Vagina (tissue), 2 donors: ENCODE measurements at regions not wholly inside any gene's neighbourhood (a gene's known extent, or its start where the extent isn't known, plus 50 kb on each side); places are given as distances from the start of the nearest gene placed in this dataset.

Experiments
- CTCF ChIP-seq, 3 experiments: fragments of 450-650 bp in 2 of 3; fragments of 200-600 bp in 1 of 3; sonication (generic) in 1 of 3; IDR thresholded peaks; one replicate each; pipeline ENCODE4 v1.5.1; 2017 to 2019; ENCODE audit warnings: antibody characterized with exemption in 3 of 3, mild to moderate bottlenecking in 2 of 3, moderate library complexity in 2 of 3
- POLR2A ChIP-seq, 2 donors: fragments of 450-650 bp; IDR thresholded peaks; one replicate each; pipeline ENCODE4 v1.6.1; 2017; ENCODE audit warnings: antibody characterized with exemption in 2 of 2, mild to moderate bottlenecking in 2 of 2, moderate library complexity in 2 of 2

DNA sequence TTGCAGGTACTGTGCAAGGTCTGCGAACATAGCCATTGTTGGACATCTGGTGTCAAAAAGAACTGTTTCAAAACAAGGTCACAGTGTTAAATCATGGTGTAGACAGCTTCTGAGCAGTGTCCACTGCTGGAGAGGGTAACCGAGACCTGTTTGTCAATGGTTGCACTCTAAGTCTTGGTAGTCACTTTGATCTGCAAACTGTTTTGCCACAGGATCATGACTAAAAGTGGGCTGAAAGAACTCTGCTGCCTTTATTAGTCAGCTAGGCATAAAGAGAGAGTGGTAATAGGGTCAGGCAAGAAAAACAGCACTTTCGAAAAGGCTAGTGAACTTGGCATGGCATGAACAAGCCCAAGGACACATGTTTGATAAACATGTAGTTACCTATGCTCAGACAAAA is 552.3 kb upstream of the CITED2 start:
- TF ChIP-seq POLR2A (IDR thresholded peaks at IDR 0.05) (no peak), CTCF (IDR thresholded peaks at IDR 0.05) (no peak)
